Glomerular endothelial cell (primary cell): ENCODE measurements at regions not wholly inside any gene's neighbourhood (a gene's known extent, or its start where the extent isn't known, plus 50 kb on each side); places are given as distances from the start of the nearest gene placed in this dataset.
"Not testable (repeated sequence)": the region's sequence is repeated elsewhere in the genome, so short reads cannot be mapped to it uniquely, and the experiment has no call there.

Experiments used
- DNase-seq: peaks from one replicate; pipeline ENCODE4 v3.0.0-alpha.2; 2011; ENCODE audit warnings: low read depth, low spot score; ENCODE audit errors: extremely low read depth

DNA sequence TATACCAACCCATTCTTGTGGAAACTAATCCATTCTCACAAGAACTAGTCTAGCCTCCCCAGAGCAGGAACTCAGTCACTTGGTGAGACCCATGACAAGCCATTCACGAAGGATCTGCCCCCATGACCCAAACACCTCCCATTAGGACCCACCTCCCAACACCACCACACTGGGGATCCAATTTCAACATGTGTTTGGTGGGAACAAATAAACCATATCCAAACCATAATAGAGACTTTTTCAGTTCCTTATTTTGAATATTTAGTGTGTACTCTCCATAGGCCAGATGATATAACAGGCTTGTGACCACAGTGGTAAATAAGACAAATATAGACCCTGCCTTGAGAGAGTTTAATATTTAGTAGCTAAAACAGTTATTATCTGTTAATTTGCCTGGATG is 227.5 kb upstream of the SERP2 start:
- DNase-seq = no peak

GRCh38 chr13:44147233-44147632 is 226.4 kb upstream of the SERP2 start:
- no peak for DNase-seq

- DNase-seq = no peak
Measured at GRCh38 chr13:44147648-44148047, 226.0 kb upstream of the SERP2 start.

DNA sequence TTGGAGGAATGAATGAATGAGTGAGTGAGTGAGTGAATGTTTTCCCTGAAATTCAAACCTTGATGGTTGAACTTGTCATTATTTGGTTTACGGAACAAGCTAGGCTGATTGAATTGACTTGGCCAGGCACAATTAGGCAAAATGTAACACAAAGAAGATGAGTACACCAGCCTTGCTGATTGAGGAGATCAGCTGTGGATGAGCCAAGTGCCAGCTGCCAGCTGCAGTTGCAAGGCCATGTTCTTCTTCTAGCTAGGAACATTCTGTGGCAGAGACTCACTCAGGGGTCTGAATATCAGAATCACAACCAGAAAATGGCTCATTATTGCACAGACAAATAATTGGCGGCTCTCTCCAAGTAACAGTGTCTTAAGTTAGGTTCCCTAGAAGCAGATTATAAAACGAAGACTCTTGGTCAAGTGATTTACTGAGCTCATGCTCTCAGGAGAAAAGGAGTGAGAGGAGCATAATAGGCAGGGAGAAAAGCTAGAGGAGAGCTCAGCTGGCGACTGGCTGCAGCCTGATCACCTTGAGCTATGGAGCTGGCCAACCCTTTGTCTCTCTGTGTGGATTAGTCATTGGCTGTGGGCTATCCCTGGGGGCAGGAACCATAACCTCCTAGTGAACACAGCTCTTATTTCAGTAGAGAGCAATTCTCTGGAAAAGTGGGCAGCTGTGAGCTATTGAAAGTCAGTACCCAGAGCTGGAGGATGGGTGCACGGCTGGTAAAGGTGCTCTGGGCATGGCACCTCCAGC is 225.3 kb upstream of the SERP2 start:
- no peak for DNase-seq

- DNase-seq = not testable (repeated sequence)
Measured at GRCh38 chr13:44149231-44149630, 224.4 kb upstream of the SERP2 start.

DNA sequence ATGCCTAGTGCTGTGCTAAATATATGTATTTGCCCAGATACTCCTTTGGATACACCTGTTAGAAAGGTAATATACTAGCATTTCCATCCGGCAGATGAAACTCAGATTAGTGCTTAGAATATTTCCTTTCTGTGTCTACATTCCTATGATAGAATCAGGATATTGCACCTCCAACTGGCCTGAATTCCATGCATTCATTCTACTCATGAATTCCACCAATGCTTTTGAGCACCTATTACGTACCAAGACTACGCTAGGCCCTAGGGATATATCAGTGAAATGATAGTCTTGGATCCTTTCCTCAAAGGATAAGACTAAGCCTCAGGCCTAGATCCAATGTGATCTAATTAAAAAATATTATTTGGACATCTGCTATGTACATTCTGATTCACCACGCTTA is 223.8 kb upstream of the SERP2 start:
- DNase-seq = no peak

DNA sequence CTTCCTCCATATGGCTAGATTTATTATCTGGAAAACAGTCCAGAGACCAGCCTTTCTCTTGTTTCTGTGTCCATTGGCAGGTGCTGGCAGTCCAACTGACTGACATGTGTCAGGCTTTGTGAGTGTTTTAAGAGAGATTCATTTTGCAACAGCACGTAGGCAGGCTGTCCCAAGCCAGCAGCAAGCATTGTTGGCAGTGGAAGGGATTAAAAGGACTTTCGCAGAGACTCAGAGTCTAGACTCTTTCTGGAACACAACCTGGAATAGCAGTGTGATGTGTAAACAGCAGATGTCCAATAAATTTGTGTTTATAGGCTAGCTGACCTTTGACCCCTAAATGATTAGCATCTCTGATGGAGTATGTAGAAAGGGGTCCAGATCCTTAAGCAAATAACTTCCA is 222.2 kb upstream of the SERP2 start:
- no peak for DNase-seq

GRCh38 chr13:44153496-44153895 is 220.1 kb upstream of the SERP2 start:
- DNase-seq = no peak

DNA sequence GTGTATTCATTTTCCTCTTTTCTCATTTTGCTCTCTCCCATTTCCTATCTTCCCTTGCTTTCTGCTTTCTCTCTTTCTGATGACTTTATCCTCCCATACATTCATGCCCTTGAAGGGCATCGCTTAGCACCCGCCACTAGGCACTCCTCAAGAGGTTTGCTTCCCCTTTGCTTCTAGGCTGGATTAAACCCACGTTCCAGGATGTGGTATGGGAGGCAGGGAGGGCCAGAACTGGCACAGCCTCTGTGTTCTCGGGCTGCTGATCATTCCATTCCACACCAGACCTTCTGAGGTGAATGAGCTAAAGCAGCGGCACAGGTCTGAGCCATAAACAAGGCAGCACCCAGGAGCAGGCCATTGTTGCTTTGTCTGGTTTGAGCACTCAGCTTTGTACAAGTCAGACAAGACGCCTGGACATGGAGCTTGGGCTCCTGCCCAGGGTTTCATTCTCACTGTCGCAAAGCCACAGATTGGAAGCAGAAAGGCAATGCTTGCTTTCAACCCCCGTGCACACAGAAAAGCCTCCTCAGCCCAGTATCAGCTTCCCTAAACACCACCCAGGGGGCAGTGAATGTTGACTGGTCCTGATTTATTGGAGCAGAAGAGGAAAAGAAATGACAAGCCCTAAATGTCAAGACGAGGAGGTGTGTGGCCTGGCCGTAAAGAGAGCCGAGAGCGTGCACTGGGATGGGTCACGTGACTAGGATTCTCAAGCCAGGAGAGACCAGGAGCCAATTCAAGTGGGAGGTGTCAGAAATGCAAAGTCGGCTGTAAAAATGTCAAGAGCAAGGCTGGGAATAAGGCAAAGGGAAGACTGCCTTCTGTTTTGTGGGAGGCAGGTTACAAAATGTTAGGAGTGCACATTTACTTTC is 218.0 kb upstream of the SERP2 start:
- DNase-seq = no peak

GRCh38 chr13:44156294-44156658 is 217.3 kb upstream of the SERP2 start:
- DNase-seq = no peak

DNA sequence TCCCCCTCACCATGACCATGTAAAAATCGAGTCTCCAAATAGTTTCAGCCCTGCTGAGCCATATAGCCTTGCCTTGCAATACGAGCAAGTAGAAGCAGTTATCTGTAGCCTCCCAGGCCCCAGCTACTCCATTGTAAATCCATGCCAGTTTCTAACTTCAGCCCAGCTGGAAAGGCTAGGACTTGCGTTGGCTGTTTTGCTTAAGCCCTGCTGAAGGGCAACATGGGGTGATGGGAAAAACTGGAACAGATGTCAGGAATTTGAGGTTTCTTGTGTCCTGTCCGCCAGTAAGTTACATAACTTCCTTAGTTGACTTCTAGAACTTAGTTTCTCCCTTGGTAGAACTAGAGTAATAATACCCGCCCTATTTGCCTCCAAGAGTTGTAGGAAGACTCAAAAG is 216.0 kb upstream of the SERP2 start:
- no peak for DNase-seq

DNA sequence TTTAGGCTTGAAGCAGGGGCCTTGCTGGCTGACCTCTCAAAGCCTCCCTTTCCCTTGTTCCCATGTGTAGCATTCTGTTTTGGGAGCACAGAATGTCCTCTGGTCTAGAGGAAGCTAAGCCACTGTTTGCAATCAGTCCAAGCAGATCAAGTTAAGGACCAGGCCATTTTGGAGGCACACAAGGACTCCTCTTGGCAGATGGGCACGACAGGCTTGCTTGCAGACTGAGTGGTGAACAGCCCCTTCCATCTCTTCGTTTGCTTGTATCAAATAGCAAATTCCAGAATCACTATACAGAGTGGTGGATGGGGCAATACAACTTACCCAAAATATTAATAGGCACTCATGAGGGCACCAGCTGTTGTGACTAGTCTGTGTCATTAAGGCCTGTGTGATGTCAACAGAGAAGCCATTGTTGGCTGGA is 215.5 kb upstream of the SERP2 start:
- no peak for DNase-seq

DNA sequence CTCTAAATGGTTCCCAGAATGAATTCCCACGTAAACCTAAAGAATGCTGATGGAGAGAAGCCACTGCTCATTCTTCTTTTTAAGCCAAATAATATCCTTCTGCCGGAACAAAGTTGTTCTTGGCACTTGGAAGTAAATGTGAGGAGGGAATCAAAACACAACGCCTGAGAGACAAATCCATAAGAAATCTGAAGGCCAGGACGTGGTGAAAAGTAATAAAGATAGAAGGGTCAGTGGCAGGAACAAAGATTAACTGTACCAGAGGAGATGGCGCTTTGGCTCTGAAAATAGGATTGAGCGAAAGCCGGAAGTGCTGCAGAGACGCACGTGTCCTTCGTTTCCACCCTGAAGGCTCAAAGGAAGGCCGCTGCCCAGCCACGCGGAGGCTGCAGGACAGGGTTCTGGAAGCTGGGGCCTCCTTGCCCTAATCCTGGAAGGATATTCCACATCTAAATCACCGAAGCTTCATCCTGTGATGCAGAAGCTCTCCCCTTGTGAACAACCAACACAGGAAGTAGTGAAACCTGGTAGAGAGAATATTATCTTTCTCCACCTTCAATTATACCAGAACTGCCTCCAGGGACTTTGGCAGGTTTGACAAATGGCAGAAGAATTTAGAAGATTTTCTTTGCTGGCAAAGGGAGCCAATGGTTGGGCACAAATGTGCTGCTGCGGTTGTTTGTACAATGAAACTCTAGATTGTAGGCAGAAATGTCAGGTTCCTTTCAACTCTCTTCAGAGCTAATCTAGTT is 214.6 kb upstream of the SERP2 start:
- no peak for DNase-seq

DNA sequence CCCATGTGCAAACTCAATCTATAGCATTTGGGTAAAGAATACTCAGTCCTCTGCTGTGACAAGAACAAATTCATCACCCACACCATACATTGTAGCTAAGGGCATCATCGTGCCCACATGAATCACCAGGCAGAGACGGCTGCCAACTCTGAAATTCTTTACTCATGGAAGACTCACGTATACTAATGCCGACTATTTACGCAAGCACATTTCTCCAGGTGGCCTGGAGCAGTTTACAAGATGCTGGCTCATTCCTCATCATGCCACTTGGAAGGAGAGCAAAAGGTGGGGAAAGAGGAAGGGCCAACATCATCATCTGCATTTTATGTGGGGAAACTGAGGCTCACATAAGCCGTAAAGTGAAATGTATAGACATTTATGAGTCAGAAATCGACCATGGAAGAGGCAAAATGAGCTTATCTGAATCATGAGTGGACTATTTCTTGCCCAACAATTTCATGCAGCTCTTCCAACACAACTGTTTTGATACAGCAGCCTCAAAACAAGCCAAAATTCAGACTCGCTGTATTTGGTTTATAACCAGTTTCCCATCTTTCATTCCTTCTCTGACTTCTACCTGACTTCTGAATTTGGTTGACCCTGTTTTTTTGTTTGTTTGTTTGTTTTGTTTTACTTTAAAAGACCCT is 213.9 kb upstream of the SERP2 start:
- DNase-seq = no peak

GRCh38 chr13:44160591-44161191 is 212.9 kb upstream of the SERP2 start:
- DNase-seq = no peak

DNA sequence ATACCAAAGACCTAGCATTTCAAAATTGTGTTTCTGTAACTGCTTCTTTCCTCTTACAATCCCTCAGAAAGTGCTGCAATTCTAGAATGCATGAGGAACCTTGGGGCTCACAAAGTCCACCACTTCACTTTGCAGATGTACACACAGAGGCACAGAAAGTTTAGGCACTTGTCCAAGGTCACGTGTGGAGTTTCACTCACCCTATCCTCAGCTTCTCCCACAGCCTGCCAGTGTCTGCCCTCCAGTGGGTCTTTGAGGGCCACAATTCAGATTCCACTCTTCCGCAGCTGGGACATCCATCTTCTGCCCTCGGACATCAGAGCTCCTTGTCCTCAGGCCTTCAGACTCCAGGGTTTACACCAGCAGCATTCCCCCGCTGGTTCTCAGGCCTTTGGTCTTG is 210.5 kb upstream of the SERP2 start:
- no peak for DNase-seq

GRCh38 chr13:44165221-44165888 is 208.3 kb upstream of the SERP2 start:
- DNase-seq = no peak

GRCh38 chr13:44165889-44166496 is 207.6 kb upstream of the SERP2 start:
- DNase-seq = no peak

GRCh38 chr13:44169018-44169911 is 204.4 kb upstream of the SERP2 start:
- DNase-seq = no peak
